WERI-Rb-1 (cell line): ENCODE measurements at regions not wholly inside any gene's neighbourhood (a gene's known extent, or its start where the extent isn't known, plus 50 kb on each side); places are given as distances from the start of the nearest gene placed in this dataset.

Source experiments
- DNase-seq: peaks from one replicate; pipeline ENCODE4 v3.0.0-alpha.2; 2020
- H3K27ac ChIP-seq: fragments of 250-450 bp; sonication (Bioruptor Pico); 2 replicates; pipeline ENCODE4 v1.5.1; 2020; ENCODE audit warnings: mild to moderate bottlenecking, moderate library complexity
- H3K27me3 ChIP-seq: fragments of 250-450 bp; sonication (Bioruptor Pico); 2 replicates; pipeline ENCODE4 v1.5.1; 2021; ENCODE audit warnings: mild to moderate bottlenecking, low read depth, moderate library complexity; ENCODE audit not compliant: insufficient read depth, severe bottlenecking
- H3K36me3 ChIP-seq: fragments of 250-450 bp; sonication (Bioruptor Pico); 2 replicates; pipeline ENCODE4 v1.5.1; 2020; ENCODE audit warnings: mild to moderate bottlenecking, moderate library complexity
- H3K4me3 ChIP-seq: 2 replicates; pipeline ENCODE4 v1.5.1; 2011; ENCODE audit warnings: low read depth, mild to moderate bottlenecking, control low read depth, low read length
- H3K9me3 ChIP-seq: fragments of 250-450 bp; sonication (Bioruptor Pico); 2 replicates; pipeline ENCODE4 v1.5.1; 2021; ENCODE audit warnings: mild to moderate bottlenecking, moderate library complexity; ENCODE audit not compliant: severe bottlenecking
- TF ChIP-seq, protein P1 (sequence below): IDR thresholded peaks from 2 replicates; pipeline ENCODE4 v1.5.1; 2011; ENCODE audit warnings: low read depth, mild to moderate bottlenecking, control low read depth, inconsistent platforms, low read length

DNA sequence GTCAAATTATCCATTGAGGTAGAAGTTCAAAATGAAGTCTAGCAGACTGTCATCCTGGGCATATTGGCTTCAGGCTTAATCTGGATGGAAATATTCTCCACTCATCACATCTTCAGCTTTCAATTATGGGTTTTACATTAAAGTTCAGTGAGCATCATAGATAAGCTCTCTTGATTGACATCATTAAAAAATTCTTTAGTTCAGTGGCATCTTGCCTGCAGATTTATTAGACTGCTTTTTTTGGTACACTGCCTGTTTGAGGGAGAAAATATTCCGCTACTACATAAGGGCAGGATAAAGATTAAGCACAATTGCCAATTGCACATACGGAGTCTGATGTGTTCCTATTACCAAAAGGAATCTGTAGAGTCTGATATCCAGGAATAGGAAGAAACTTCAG lies 2353.8 kb downstream of the MAT2B start:
- no peaks in the 10 kb centered on the region for H3K9me3 ChIP-seq
- no peaks in the 10 kb centered on the region for H3K36me3 ChIP-seq
- TF ChIP-seq, protein P1, sequence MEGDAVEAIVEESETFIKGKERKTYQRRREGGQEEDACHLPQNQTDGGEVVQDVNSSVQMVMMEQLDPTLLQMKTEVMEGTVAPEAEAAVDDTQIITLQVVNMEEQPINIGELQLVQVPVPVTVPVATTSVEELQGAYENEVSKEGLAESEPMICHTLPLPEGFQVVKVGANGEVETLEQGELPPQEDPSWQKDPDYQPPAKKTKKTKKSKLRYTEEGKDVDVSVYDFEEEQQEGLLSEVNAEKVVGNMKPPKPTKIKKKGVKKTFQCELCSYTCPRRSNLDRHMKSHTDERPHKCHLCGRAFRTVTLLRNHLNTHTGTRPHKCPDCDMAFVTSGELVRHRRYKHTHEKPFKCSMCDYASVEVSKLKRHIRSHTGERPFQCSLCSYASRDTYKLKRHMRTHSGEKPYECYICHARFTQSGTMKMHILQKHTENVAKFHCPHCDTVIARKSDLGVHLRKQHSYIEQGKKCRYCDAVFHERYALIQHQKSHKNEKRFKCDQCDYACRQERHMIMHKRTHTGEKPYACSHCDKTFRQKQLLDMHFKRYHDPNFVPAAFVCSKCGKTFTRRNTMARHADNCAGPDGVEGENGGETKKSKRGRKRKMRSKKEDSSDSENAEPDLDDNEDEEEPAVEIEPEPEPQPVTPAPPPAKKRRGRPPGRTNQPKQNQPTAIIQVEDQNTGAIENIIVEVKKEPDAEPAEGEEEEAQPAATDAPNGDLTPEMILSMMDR, result no peak
- no peak for DNase-seq
- H3K27me3 ChIP-seq, result no peaks in the 10 kb centered on the region
- no peak overlapping the region for H3K27ac ChIP-seq
- H3K4me3 ChIP-seq, result no peak overlapping the region

DNA sequence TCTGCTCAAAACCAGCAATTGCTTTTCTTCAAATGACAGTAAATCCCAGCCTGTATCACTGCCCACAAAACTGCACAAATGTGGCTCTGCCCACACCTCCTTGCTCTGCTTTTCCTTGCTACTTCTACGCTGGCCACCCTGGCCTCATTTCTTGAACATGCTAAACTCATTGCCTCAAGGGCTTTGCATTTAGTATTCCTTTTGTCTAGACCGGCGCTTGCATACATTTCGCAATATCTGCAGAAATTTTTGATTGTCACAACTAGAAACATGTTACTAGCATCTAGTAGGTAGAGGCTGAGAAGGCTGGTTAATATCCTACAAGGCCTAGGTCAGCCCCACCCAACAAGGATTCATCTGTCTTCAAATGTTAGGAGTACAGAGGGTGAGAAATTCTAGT lies 2357.8 kb downstream of the MAT2B start:
- no peak for DNase-seq
- no peaks in the 10 kb centered on the region for H3K27me3 ChIP-seq
- TF ChIP-seq, protein P1, result no peak
- no peaks in the 10 kb centered on the region for H3K9me3 ChIP-seq
- no peak overlapping the region for H3K27ac ChIP-seq
- H3K36me3 ChIP-seq, result no peaks in the 10 kb centered on the region
- H3K4me3 ChIP-seq, result no peak overlapping the region

DNA sequence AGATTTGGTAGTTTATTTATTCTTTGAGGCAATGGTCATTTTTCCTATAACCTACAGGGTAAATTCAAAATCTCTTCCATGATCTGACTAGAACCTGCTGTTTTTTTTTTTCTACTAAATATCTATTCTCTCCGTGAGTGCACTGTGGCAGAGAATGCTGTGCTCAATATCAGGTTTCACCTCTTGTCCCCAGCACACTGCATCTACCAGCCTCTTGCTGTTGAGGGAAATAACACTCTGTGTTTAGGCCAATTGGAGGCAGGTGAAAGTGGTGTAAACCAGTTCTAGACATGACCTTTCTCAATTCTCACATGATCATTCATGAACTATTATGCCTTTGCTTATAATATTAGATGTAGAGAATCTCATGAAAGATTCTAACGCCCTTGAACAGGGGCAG lies 2365.9 kb downstream of the MAT2B start:
- no peak overlapping the region for H3K4me3 ChIP-seq
- H3K9me3 ChIP-seq, result no peaks in the 10 kb centered on the region
- H3K27ac ChIP-seq, result no peak overlapping the region
- H3K27me3 ChIP-seq, result no peaks in the 10 kb centered on the region
- H3K36me3 ChIP-seq, result no peaks in the 10 kb centered on the region
- no peak for DNase-seq
- TF ChIP-seq, protein P1, result no peak

DNA sequence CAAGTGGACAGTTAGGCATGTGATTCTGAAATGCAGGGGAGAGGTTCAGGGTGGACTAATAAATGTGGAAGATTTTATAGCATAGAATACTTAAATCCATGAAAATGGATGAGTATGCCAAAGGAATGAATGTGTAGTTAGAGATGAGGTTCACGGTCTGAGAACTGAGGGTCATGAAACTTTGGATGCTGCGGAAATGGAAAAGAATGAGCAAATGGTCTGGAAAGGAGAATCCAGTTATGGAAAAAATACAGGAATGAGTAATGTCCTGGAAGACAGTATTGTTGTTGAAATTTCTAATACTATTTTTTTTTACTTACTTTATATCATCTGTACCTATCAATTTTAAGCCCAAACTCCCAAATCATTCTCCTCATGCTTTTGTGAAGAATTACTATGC lies 2369.4 kb downstream of the MAT2B start:
- DNase-seq, result no peak
- no peaks in the 10 kb centered on the region for H3K36me3 ChIP-seq
- TF ChIP-seq, protein P1, result no peak
- H3K27me3 ChIP-seq, result no peaks in the 10 kb centered on the region
- H3K4me3 ChIP-seq, result no peak overlapping the region
- no peak overlapping the region for H3K27ac ChIP-seq
- H3K9me3 ChIP-seq, result peaks cover 3% of the 10 kb centered on the region

DNA sequence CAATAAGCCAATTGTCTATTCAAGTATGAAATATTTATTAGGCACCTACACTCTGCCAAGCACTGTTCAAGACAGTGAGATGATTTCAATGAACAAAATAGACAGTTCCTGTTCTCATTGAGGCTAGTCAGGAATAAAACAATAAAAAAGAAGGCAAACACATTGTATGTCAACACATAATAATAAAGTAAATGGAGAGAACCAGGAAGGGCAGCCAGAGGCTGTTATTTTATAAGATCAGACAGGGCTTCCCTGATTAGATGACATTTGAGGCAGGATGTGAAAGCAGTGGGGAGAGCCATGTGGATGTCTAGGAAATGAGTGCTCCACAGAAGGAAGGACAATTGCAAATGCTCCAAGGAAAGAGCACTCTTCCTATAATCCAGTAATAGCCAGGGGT lies 2371.1 kb downstream of the MAT2B start:
- H3K9me3 ChIP-seq, result peaks cover 3% of the 10 kb centered on the region
- DNase-seq, result no peak
- H3K27ac ChIP-seq, result no peak overlapping the region
- no peak overlapping the region for H3K4me3 ChIP-seq
- TF ChIP-seq, protein P1, result no peak
- no peaks in the 10 kb centered on the region for H3K27me3 ChIP-seq
- H3K36me3 ChIP-seq, result no peaks in the 10 kb centered on the region

DNA sequence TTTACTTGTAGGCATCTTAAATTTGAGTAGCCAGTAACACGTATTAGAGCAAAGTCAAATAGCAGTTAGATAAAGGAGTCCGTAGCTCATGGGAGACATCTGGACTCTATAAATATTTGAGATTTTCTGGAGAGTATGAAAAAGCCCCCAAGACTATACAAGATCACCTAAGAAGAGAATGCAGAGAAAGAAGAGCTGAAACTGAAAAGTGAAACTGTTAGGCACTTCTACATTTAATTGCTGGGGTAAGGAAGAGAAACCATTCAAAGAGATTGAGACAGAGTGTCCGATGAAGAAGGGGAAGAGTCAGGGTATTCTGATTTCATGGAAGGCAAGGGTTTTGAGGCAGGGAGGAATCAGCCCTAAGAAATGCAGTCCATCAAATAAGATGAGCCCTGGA lies 2372.1 kb downstream of the MAT2B start:
- Histone ChIP-seq H3K27ac (no peak overlapping the region), H3K9me3 (peaks cover 3% of the 10 kb centered on the region), H3K36me3 (no peaks in the 10 kb centered on the region), H3K4me3 (no peak overlapping the region), H3K27me3 (no peaks in the 10 kb centered on the region)
- TF ChIP-seq, protein P1, result no peak
- DNase-seq, result no peak
